Effector CD4-positive, alpha-beta T cell (primary cell): ENCODE measurements at regions not wholly inside any gene's neighbourhood (a gene's known extent, or its start where the extent isn't known, plus 50 kb on each side); places are given as distances from the start of the nearest gene placed in this dataset.
"Not testable (repeated sequence)": the region's sequence is repeated elsewhere in the genome, so short reads cannot be mapped to it uniquely, and the experiment has no call there.

ENCODE experiments used
- DNase-seq: peaks from one replicate; pipeline ENCODE4 v3.0.0-alpha.2; 2020

GRCh38 chr2:129914538-129915302 is 64.7 kb upstream of the RAB6C start:
- DNase-seq = no peak

GRCh38 chr2:129915303-129915840 is 64.1 kb upstream of the RAB6C start:
- DNase-seq = no peak

DNA sequence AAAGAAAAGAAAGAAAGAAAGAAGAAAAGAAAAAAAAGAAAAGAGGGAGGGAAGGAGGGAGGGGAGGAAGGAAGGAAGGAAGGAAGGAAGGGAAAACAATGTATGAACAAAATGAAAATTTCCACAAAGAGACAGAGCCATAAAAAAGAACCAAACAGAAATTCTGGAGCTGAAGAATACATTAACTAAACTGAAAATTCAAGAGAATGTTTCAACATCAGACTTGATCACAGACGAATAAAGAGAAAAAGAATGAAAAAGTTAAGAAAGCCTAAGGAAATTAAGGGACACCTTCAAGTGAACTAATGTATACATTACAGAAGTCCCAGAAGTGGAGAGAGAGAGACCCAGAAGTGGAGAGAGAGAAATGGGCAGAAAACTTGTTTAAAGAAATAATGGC is 60.9 kb upstream of the RAB6C start:
- DNase-seq = no peak

DNA sequence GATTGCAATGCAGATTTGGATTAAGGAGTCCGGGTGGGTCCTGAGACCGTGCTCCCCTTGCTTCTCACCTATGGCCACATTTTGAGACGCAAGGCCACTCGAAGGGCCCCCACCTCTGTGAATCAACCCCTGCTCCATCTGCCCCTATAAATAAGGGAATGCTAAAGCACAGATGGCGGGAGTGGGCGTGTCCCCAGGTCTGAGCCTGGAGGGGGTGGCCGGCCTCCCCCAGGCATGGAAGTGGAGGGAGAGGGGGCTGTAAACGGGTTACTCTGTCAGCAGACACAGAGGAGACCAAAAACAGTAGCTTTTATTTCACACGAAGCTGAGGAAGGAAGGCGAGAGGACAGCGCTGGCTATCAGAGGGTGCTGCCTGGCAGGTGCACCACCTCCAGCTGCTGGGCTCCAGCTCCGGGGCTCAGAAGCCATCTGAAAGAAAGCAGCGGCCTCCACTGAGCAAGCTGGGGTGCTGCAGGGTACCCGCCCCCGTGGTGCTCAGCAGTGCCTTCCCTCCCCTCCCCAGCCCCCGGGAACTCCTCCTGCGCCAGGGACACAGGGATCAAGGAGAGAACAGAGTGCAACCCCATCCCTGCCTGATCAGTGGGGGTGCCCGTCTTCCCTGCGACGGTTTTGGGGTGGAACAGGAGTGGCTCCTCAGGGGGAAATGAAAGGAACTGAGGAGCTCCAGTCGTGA is 56.7 kb upstream of the RAB6C start:
- no peak for DNase-seq

DNA sequence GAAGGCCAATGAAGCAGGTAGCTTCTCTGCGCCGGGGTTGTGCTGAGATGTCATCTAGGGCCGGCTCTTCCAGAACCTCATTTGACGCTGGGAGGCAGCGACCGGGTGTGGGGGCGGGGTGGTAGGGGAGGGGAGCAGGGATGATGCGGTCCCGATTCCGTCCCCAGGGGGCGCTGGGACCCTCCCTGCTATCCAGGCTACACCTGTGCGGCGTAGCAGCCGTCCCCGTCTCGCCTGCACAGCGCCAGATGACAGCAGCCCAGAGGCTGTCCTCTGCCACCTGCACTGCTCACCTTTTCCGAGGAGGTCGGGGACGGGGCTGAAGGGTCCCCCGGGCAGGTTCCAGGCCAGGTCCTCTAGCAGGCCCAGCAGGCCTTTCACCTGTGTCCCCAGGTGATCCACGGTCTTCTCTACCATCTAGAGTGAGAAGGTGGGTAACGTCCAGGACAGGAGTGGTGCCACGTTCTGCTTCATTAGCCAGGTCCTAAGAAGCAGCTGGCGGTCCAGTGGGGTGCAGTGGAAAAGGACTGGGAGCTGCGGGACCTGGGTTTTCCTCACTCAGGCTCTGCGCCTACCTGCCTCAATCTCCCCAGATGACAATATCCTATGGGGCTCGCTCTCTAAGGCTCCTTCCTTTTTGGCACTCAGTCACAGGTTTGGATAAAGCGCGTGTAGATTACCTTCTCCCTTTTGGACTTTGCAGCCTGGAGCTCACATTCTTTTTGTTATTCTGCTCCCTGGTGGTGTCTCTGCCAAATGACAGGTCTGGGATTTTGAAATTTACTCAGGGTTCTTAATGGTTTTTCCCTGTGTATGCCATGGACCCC is 56.0 kb upstream of the RAB6C start:
- DNase-seq = no peak

- DNase-seq = not testable (repeated sequence)
Observed at GRCh38 chr2:129924115-129924514, 55.4 kb upstream of the RAB6C start.

- no peak for DNase-seq
Observed at GRCh38 chr2:129925381-129925780, 54.1 kb upstream of the RAB6C start.

DNA sequence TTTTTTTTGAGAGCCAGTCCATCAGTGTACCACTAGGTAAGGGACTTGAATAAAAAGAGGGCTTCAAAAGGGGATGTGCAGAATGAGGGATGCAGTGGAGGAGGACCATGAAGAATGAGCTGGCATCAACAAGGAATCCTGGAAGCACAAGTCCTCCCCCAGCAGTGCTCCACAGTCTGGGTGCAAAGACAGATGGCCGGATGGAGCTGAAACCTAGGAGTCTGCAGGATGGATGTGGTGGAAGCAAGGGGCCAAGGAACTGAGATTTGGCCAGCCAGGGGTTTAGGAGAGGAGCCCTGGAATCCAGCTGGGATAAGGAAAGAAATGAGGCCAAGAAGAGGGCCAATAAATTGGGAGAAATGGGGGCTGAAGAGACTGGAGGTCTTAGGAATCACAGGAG is 51.8 kb upstream of the RAB6C start:
- no peak for DNase-seq

GRCh38 chr2:129929321-129930290 is 49.9 kb upstream of the RAB6C start:
- DNase-seq = no peak
